ENCODE measurements at regions not wholly inside any gene's neighbourhood (a gene's known extent, or its start where the extent isn't known, plus 50 kb on each side); places are given as distances from the start of the nearest gene placed in this dataset.
"Not testable (repeated sequence)": the region's sequence is repeated elsewhere in the genome, so short reads cannot be mapped to it uniquely, and the experiment has no call there.

DNA sequence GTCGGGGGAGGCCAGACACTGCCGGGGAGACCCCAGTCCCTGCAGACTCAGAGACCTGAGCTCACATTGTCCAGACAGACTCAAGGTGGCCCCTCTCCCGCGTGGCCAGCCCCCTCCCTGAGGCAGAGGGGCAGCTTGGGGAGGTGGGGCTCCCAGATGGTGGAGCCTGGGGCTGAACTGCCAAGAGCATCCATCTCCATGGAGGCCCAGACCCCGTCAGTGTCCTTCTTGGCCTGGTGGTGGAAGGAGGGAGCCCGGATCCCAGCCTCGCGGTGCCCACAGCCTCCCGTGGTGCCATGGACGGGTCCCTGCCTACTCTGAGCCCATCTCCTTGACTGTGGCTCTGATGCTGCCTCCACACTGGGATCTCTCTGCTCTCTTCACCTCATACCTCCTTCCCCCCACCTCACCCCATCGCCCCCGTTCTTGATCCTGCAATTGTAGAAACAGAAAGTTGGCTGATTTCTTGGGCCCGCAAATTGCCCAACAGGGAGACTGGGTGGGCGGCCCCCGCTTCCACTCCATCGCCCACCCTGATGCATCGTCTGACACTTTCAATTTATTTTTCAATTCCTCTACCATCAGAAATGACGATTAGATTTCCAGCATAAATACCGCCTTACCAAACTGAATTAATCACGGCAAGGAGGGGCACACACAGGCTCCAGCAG lies 348.9 kb downstream of the MATN1 start:
- no peak for DNase-seq

DNA sequence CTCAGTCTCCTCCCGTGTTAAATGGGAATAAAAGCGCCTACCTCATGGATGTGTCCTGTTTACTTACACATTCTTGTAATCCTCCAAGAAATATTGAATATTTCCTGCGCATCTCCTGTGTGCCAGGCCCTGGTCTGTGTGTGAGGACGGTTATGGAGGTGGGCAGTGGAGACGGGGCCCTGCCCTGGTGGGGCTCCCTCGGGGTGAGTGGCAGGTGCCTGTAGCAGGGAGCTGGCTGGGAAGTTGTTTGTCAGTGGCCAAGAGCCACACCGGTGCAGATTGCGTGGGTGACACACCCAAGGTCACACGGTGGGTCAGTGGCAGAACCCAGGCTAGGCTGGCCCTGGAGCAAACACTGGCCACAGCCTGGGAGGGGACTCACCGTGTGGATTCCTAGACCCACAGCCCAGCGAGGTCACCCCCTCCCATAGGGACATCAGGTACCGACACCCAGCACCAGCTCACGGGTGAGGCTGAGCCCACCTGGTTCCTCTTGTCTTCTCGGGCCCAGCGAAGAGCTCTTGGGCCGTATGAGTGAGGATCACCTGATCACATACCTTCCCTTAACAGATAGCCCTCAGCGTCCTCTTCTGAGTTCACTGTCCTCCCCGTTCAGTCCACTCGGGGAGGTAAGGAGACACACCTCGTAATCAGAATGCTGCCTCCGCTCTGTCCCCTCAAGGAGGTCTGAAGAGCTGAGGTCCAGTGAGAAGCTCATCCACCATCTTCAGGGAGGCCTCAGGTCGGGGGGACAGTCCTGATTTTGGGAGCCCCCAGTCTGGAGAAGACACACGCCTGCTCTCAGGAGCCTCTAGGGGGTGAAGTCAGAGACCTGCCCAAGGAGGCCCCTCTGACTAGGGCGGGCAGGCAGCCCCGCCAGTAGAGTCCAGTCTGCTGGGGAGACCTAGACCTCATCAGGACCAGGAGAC lies 349.6 kb downstream of the MATN1 start:
- no peak for DNase-seq

DNA sequence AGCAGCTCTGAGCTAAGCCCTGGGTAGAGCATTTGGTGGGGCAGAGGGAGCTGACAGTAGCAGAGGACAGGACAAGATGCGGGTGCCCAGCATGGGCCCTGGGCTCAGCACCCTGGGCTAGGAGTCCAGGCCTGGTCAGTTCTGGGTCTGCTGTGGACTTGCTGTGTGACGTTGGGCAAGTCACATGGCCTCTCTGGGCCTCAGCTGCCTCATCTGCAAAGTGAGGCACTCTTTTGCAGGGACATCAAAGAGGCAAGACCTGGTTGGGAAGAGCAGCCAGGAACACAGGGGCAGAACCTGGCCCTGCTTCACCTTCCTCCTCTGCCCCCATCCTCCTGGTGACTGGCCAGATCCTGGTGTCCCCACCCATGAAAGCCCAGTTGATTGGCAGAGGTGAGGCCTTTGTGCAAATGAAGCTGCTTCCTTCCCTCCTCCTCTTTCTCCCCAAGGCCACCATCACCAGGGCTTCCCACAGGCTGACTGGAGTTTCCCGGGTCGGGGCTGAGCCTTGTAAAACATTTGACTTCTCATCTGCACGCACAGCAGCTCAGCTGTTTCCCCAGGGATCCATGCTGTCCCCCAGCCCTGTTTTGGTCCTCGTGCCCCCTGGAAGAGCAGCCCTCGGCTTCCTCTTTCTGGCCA lies 350.5 kb downstream of the MATN1 start:
- no peak for DNase-seq

DNA sequence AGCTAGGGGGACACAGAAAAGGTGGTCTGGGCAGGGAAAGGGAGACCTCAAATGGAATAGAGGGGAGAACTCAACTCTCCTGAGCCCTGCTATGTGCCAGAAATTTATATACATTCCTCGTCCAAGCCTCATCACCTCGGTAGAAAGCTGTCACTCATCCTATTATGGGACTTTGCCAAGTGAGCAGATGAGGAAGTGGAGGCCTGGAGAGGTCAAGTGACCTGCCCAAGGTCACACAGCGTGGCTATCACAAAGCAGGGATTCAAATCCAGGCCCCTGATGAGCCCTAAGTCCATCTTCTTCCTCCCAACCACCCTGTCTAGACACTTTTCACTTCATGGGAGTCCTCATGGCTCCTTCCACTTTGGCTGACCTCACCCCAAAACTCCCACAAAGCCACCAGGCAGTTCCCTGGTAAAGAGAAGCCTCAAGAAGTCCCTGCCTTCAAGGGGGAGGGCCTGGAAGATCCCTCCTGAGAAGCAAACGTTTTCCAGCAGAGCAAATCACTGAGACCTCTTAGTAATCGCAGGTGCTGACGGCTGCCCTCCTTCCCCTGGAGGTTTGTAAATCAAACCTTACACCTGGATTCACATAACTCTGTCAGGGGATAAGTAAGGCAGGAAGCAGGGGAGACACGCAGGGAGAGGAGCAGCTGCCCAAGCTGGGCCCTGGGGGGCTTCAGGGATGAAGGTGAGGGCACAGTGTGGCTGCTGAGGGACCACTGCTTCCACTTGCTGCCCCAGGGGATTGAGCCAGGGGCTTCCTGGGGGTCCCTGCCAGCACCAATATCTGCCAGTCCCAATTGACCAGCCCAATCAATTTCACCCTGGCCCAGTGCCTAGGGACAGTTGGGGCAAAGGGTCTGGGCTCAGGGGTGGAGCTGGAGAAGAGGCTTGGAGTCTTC lies 351.2 kb downstream of the MATN1 start:
- DNase-seq, result no peak

DNA sequence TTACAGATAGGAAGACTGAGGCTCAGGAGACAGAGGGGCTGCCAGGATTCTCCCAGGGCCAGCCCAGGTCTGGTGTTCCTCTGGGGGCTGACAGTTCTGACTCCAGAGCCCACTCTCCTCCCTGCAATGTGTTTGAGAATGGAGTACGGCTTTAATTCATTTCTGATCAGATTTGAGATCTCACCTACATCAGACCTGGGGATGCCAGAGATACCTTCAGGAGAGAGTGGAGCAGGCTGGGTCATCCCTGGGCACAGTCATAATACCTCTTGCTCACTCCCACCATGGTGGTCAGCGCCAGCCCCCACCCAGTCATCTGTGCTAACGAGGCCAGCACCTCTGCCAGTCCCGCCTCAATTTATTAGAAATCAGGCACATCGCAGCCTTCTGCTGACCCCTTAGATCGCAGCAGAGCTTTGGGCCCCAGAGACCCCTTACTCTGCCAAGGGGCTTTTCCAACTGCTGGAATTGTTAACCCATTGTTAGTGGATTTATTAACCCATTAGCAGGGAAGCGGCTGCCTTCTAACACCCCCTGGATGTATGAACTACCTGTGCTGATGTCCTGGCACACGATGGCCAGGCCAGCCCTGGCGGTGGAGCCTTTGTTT lies 352.1 kb downstream of the MATN1 start:
- DNase-seq, result no peak

DNA sequence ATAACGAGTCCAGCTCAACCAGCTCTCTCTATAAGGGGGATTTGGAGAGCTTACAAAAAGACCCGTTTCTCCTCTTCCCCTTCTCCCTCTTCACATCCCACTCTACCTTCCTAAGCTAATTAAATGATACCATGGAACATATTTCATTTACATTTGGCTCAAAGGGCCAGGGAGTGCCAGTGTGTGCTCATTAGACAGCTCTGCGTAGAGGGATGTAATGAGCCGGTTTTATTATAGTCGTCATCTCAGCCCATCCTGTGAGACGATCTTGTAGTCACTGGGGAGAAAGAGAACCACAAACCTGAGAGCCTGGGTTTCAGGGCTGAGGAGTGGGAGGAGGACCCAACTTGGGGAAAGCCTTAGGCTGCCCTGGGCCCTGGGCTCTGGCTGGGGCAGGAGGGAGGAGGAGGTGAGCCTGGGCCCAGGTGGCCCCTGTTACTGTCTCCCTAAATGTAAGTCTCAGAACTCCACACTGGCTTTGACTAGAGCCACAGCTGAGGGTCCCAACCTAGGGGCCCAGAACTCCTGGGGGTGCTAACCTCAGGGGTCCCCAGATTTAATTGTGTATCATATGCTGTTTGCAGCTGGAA lies 354.6 kb downstream of the MATN1 start:
- no peak for DNase-seq

DNA sequence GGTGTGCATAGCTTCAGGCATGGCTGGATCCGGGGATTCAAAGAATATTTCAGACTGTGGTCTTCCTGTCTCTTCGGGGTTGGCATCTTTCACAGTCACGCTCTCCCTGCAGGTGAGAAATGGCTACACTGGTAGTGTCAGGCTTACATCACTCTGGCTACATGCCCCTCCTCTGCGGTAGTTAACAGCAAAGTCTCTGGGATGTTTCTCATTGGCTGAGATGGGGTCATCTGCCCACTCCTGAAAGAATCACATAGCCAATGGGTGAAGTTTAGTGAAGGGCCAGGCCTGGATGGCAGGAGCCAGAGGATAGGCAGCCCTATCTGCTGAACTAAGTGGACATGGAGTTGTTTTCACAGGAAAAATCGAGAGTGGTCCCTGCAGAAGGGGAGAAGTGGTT lies 356.5 kb downstream of the MATN1 start:
- no peak for DNase-seq

DNA sequence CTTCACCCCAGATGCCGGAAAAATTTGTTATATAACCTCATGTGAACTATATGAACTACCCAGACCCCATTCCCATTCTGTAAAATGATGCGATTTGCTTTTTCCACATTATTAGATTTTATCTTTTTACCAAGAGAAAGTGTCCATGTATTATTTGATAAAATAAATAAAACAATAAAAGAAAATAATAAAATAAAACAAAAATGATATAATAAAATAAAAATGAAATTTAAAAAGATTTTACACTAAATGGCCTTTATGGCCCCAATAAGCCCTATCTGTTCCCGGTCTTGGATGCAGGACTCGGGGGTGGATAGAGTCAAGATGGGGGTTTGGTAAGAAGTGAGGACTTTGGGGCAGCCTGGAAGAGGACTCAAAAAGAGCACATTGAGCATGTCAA lies 357.2 kb downstream of the MATN1 start:
- no peak for DNase-seq

DNA sequence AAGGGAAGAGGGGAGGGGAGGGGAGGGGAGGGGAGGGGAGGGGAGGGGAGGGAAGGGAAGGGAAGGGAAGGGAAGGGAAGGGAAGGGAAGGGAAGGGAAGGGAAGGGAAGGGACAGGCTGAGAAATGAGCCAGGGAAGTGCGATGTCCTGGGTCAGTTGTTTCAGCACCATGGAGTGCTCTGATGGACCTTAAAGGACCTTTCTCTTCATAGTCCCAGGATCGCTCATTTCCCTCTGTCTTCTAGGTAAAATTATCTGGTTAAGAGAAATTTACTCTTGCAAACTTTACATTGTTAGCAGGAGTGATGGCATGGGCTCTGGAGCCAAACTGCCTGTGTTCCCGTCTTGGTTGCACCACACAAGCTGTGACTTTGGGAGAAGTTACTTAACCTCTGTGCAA lies 357.8 kb downstream of the MATN1 start:
- no peak for DNase-seq

DNA sequence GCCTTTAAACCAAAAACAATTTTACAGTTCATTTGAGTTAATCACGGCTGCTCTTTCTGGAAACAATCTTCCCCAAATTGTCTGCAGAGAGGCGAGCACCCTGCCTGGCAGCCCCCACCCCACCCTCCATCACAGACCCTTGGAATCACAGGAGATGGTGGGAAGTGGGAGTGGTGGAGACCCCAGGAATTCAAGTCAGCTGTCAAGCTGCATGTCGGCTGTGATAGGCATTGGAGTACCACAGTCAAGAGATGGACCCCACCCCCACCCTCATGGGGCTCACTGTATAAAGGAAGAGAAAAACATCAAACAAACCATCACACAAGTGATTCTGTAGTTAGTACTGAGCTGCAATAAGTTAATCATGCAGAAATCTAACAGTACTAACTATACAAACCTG lies 360.4 kb downstream of the MATN1 start:
- no peak for DNase-seq

DNA sequence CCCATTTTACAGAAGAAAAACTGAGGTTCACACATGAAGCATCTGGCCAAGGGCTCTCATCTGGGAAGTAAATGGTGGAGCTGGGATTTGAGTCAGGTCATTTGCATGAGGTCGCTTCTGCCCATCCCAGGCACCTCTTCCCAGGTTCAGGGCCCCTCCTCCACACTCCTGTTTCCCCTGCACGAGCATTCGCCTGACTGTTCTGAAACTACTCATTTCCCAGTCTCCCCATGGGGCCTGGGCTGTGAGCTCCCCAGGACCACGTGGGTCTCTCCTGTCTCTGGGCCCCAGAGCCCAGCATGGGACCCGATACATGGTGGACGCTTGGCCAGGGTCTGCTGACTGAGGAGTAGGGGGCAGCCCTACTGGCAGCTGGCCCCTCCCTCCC lies 360.8 kb downstream of the MATN1 start:
- DNase-seq, result no peak

DNA sequence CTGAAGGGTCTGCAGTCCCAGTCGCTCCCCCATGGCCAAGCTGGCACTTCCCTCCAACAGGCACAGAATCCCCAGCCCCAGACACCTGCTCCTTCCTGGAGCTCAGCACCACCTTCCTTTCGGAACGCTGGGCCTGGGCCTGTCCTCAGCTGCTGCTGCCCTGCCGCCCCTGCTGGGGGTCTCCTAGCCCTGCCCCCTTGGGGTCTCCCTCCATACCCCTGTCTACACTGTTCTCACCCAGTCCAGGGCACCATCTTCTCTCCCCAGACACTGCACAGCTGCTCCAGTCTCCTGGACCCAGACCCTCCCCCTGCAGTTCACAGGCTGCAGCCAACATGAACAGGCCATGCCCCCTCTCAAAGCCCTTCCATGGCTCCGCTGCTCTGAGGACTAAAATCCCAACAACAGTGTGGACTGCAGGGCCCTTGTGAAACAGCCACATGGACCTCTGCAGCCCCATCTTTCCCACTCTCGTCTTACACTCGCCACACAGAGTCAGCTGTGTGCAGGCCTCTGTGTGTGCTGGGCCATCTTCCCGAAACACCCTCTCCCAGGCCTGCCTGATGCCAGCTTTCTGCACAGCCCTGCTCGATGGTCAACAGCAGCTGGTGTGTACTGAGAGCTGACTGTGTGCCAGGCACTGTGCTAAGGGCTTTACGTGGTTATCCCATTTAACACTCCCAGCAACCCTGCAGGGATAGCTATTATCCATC lies 361.3 kb downstream of the MATN1 start:
- DNase-seq, result not testable (repeated sequence)

DNA sequence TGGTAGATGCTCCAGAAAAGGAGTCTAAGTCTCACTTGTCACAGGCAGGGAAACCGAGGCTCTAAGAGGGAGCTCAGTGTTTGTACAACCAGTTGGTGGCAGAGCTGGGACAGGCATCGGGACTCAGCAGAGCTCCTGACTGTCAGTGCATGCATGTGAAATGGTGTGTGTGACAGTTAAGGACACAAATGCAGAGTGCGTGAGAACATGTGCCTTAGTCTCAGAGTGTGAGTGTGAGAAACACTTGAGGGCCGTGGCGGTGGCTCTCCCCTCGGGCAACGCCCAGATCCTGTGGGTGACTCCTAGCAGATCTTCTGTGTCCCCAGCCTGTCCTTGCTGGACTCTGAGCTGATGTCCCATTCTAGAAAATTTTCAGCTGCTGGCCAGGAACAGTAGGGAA lies 362.6 kb downstream of the MATN1 start:
- DNase-seq, result no peak

DNA sequence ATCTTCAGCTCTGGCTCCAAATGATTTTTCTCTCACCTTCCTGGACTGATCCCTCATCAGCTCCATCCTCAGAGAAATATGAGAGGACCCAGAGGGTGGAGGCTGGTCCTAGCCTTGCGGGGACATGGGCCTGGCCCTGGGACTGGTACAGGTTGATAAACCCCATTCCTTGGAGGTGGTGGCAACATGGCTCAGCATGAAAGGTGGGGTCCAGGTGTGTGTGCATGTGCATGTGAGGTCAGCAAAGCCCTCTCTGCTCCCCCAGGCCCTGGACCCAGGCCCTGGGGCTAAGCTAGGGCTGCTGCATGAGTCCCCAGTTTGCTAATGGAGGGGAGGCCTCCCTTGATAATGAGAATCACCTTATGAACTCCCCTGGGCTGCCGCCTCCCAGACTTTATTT lies 363.1 kb downstream of the MATN1 start:
- no peak for DNase-seq

DNA sequence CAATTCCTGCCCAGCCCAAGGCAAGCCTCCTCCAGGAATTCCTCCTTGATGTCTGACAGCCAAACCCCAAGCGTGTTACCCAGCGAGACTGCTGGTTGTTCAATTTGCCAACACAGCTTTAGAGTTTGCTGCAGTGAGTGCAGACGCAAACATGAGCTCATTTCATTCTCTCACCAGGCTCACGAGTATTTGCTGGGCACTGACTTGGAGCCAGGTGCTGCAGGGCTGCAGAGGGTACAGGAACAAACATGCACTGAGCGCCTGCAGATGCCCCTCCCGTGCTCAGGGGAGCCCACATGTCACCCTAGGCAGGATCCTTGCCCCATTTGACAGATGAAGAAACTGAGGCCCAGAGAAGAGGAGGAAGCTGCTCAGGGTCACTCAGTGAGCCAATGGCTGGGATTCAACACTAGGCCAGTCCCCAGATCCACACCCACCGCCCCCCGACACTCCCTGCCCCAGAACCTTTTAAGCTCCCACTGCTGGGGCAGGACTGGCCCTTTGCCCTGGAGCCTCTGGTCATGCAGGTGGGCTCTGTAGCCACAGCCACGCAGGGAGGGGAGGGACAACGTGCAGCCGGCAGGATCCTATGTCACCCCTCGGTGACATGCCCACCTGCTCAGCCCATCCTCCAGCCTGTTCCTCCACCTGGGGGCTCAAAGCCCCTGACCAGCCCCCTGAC lies 363.7 kb downstream of the MATN1 start:
- DNase-seq, result no peak

DNA sequence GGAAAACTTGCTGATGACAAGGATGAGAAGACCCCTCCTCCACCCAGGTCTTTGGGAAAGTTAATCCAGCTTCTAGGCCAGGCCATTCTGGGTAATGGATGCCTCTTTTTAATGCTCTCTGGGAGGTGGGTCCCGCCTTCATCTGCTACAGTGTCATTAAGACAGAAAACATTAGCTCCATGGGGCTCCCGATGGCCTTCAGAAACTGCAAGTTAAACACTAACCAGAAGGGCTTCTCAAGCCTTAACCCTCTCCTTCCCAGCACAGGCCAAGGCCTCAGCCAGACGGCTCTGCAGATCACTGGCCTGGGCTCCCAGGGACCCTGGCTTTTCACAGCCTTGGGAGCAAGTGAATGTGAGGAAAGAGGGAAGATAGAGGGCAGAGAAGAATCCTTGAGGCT lies 364.9 kb downstream of the MATN1 start:
- DNase-seq, result no peak

DNA sequence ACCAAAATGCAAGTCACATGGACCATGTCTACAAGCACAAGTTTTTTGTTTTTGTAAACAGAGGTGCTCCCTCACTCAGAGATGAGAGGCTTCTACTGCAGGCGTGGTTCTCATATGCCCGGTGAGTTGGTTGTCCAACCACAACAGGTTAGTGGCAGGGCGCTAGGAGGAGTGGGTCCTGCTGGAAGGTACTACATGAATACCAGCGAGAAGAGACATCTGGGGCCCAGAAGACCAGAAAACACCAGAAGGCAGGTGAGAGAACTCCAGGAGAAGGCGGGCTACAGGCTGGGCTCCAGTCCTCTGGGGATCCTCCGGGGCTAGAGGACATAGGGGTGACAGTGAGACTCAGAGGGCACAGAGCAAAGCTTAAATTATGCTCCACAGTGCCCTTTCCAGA lies 366.5 kb downstream of the MATN1 start:
- no peak for DNase-seq

DNA sequence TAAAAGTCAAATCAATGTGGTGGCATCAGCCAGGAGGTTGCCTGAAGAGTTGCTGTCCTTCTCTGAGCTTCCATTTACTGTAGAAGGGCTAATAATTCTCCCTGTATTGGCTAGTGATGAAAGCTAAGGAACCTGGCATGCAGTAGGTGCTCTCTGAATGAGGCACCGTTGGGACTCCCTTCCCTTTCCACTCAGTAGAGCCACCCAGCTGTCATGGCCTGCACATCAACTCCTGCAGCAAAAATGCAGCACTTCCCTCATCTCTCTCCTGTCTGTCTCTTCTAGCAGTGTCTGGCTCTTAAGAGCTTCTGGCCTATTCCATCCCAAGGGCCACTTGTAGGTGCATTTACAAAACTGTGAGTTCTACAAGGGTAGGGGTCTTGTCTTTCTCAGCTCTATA lies 369.0 kb downstream of the MATN1 start:
- no peak for DNase-seq

DNA sequence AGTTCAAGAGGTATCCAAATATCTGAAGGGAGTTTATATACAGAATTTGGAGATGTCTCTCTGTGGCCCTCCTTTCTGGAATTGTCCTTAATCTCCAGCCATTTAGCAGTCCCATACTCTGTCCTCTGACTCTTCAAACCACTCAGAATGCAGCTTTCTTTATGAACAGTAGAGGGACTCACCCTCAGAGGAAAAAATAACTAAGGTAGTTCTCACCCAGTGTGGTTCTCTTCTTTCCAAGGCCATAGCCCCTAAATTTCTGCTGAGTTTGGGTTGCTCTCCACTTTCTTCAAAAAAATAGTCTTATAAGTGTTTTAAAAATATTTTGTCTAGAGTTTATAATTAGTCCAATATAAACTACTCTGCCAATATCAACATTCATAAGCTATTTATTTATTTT lies 369.7 kb downstream of the MATN1 start:
- no peak for DNase-seq

DNA sequence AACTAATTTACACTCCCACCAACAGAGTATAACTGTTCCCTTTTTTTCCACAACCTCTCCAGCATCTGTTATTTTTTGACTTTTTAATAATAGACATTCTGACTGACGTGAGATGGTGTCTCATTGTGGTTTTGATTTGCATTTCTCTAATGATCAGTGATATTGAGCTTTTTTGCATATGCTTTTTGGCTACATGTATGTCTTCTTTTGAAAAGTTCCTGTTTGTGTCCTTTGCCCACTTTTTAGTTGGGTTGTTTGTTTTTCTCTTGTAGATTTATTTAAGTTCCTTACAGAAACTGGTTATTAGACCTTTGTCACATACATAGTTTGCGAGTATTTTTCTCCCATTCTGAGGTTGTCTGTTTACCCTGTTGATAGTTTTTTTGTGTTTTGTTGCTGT lies 375.2 kb downstream of the MATN1 start:
- no peak for DNase-seq
